IMR-90 (cell line): ENCODE measurements at regions not wholly inside any gene's neighbourhood (a gene's known extent, or its start where the extent isn't known, plus 50 kb on each side); places are given as distances from the start of the nearest gene placed in this dataset.

Experiments
- ATAC-seq: fragments of 200-7000 bp; cut with Tn5 transposase; 2 replicates; pipeline ENCODE4 v1.9.1; 2020; ENCODE audit warnings: low read depth, mild to moderate bottlenecking, moderate library complexity
- BruUV-seq: library from RNA; stranded (reverse); fragments of 400-500 nt; replicated peaks from 2 replicates; lab custom pipeline; 2021; lab: Mats Ljungman, UMichigan
- CTCF ChIA-PET: fragments of 300-600 bp; formaldehyde crosslinking; extraction: SDS; loops from one replicate; lab custom pipeline; 2021; ENCODE audit warnings: antibody characterized with exemption; lab: Yijun Ruan, JAX
- POLR2A ChIA-PET: fragments of 300-600 bp; sonication (Branson Sonifier 250); formaldehyde crosslinking; loops from one replicate; lab custom pipeline; 2022; ENCODE audit warnings: antibody characterized with exemption; ENCODE audit not compliant: unreplicated experiment; lab: Charles Lee
- DNase-seq: peaks from one replicate; pipeline ENCODE4 v3.0.0; 2013
- H2AFZ ChIP-seq: replicated peaks from 2 replicates; pipeline ENCODE3; 2013; ENCODE audit warnings: low read length, mild to moderate bottlenecking; ENCODE audit not compliant: poor library complexity
- H2AK5ac ChIP-seq: 2 replicates; pipeline ENCODE4 v1.6.1; 2013; ENCODE audit warnings: low read depth, low read length, inconsistent platforms
- H2AK9ac ChIP-seq: replicated peaks from 2 replicates; pipeline ENCODE3; 2013; ENCODE audit warnings: mild to moderate bottlenecking, low read depth, low read length, moderate library complexity; ENCODE audit not compliant: poor library complexity
- H2BK120ac ChIP-seq: 2 replicates; pipeline ENCODE4 v1.6.1; 2013; ENCODE audit warnings: low read depth, low read length, inconsistent platforms
- H2BK15ac ChIP-seq: 3 replicates; pipeline ENCODE4 v1.6.1; 2013; ENCODE audit warnings: low read depth, low read length, inconsistent platforms
- H2BK20ac ChIP-seq: 2 replicates; pipeline ENCODE4 v1.6.1; 2013; ENCODE audit warnings: low read depth, mild to moderate bottlenecking, inconsistent platforms, low read length, moderate library complexity
- H2BK5ac ChIP-seq: 2 replicates; pipeline ENCODE4 v1.6.1; 2013; ENCODE audit warnings: mild to moderate bottlenecking, low read depth, low read length, inconsistent platforms; ENCODE audit not compliant: poor library complexity, severe bottlenecking
- H3K14ac ChIP-seq: replicated peaks from 2 replicates; pipeline ENCODE4 v1.6.1; 2013; ENCODE audit warnings: low read depth, low read length, inconsistent platforms
- H3K18ac ChIP-seq: 2 replicates; pipeline ENCODE4 v1.6.1; 2013; ENCODE audit warnings: low read depth, low read length, control low read depth
- H3K23ac ChIP-seq: 2 replicates; pipeline ENCODE4 v1.6.1; 2013; ENCODE audit warnings: low read depth, low read length, inconsistent platforms
- H3K27ac ChIP-seq: 2 replicates; pipeline ENCODE4 v1.5.1; 2013; ENCODE audit warnings: mild to moderate bottlenecking, control low read depth, low read length; ENCODE audit not compliant: insufficient read depth
- H3K27me3 ChIP-seq: 2 replicates; pipeline ENCODE4 v1.6.1; 2013; ENCODE audit warnings: low read length; ENCODE audit not compliant: control insufficient read depth, insufficient read depth
- H3K36me3 ChIP-seq: 2 replicates; pipeline ENCODE4 v1.6.1; 2013; ENCODE audit warnings: low read length, mixed read lengths; ENCODE audit not compliant: control insufficient read depth, insufficient read depth
- H3K4ac ChIP-seq: 2 replicates; pipeline ENCODE4 v1.6.1; 2013; ENCODE audit warnings: low read depth, low read length, inconsistent platforms
- H3K4me1 ChIP-seq: 2 replicates; pipeline ENCODE4 v1.6.1; 2013; ENCODE audit warnings: low read length, mixed read lengths; ENCODE audit not compliant: control insufficient read depth, insufficient read depth
- H3K4me2 ChIP-seq: 2 replicates; pipeline ENCODE4 v1.6.1; 2013; ENCODE audit warnings: low read depth, mild to moderate bottlenecking, control low read depth, low read length, moderate library complexity
- H3K4me3 ChIP-seq: 2 replicates; pipeline ENCODE4 v1.5.1; 2013; ENCODE audit warnings: low read depth, mild to moderate bottlenecking, control low read depth, low read length, moderate library complexity; ENCODE audit not compliant: insufficient read depth
- H3K56ac ChIP-seq: 2 replicates; pipeline ENCODE4 v1.6.1; 2013; ENCODE audit warnings: low read length, inconsistent platforms; ENCODE audit not compliant: insufficient read depth; ENCODE audit errors: extremely low read depth
- H3K79me1 ChIP-seq, 2 experiments: 2 replicates each; pipeline ENCODE4 v1.6.1; 2013; ENCODE audit warnings: low read length in 2 of 2, inconsistent platforms in 1 of 2, low read depth in 1 of 2
- H3K9ac ChIP-seq: 2 replicates; pipeline ENCODE4 v1.6.1; 2013; ENCODE audit warnings: low read depth, low read length, control low read depth
- H3K9me1 ChIP-seq: 2 replicates; pipeline ENCODE4 v1.6.1; 2013; ENCODE audit warnings: low read length, inconsistent platforms; ENCODE audit not compliant: insufficient read depth
- H3K9me3 ChIP-seq: 2 replicates; pipeline ENCODE4 v1.6.1; 2013; ENCODE audit warnings: low read length; ENCODE audit not compliant: control insufficient read depth, insufficient read depth
- H4K20me1 ChIP-seq: 2 replicates; pipeline ENCODE4 v1.6.1; 2013; ENCODE audit warnings: low read length, inconsistent platforms; ENCODE audit not compliant: insufficient read depth
- H4K5ac ChIP-seq: 2 replicates; pipeline ENCODE4 v1.6.1; 2013; ENCODE audit warnings: mild to moderate bottlenecking, low read depth, low read length, control low read depth
- H4K8ac ChIP-seq, 2 experiments: 2 replicates each; pipeline ENCODE4 v1.6.1; 2013; ENCODE audit warnings: low read depth in 2 of 2, low read length in 2 of 2, control low read depth in 1 of 2, inconsistent platforms in 1 of 2
- H4K91ac ChIP-seq: 2 replicates; pipeline ENCODE4 v1.6.1; 2013; ENCODE audit warnings: low read depth, low read length, inconsistent platforms; ENCODE audit not compliant: insufficient read depth
- CEBPB ChIP-seq: IDR thresholded peaks from 2 replicates; pipeline ENCODE4 v1.6.1; 2012; ENCODE audit warnings: low read depth, low read length, improper control_type of control experiment
- MAFK ChIP-seq: IDR thresholded peaks from 2 replicates; pipeline ENCODE4 v1.6.1; 2012; ENCODE audit warnings: low read depth, low read length, improper control_type of control experiment
- MAZ ChIP-seq: IDR thresholded peaks from 2 replicates; pipeline ENCODE4 v1.6.1; 2012; ENCODE audit warnings: low read depth, mild to moderate bottlenecking, low read length, improper control_type of control experiment, moderate library complexity, borderline replicate concordance
- MXI1 ChIP-seq: IDR thresholded peaks from 2 replicates; pipeline ENCODE4 v1.6.1; 2012; ENCODE audit warnings: low read depth, mild to moderate bottlenecking, low read length, moderate library complexity, borderline replicate concordance
- RCOR1 ChIP-seq: IDR thresholded peaks from 2 replicates; pipeline ENCODE4 v1.6.1; 2012; ENCODE audit warnings: mild to moderate bottlenecking, low read length, improper control_type of control experiment; ENCODE audit not compliant: insufficient replicate concordance
- RFX5 ChIP-seq: IDR thresholded peaks from 2 replicates; pipeline ENCODE4 v1.8.0; 2012; ENCODE audit warnings: low read depth, mild to moderate bottlenecking, low read length, moderate library complexity
- WGBS, 2 experiments: methylation state at CpG; one replicate each; pipeline versions ENCODE4 v1.1.5 to v1.1.7; 2013; ENCODE audit warnings: missing lambda C conversion rate in 2 of 2; ENCODE audit not compliant: insufficient read length in 1 of 2; ENCODE audit errors: extremely low coverage in 2 of 2; 5-methylcytosine and 5-hydroxymethylcytosine counted together
- dilution Hi-C: fragments of 300-500 bp; cut with HindIII; formaldehyde crosslinking; loops from one replicate; pipeline ENCODE4 v1.14.3; 2018; ENCODE audit warnings: low sequenced_read_pairs; ENCODE audit not compliant: unreplicated experiment
- in situ Hi-C: fragments of 300-500 bp; cut with MboI; formaldehyde crosslinking; loops from 3 replicates; pipeline ENCODE4 v1.14.3; 2019; ENCODE audit warnings: low sequenced_read_pairs, inconsistent platforms, mixed read lengths
- intact Hi-C: fragments of 100-400 bp; cut with micrococcal nuclease; formaldehyde crosslinking; loops from 2 replicates; pipeline ENCODE4 v1.10.0; 2022

DNA sequence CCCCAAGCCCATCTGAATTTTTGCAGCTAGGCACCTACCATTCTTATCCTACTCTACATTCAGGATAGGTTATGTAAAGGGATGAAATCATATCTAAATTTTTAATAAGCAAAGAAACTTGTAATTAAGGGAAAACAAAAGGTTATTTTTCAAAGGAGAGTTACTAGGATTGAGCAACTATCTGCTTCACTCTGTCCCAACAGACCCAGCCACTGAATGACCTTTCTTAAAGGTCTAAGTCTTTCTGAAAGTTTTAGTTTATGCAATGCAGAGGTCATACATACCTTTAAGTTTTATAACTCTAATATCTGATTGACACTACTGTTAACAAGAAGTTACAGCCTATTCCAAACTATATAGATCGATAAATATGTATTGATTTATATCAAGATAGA is 209.2 kb upstream of the CTNNB1 start:
- no peak overlapping the region for H3K14ac ChIP-seq
- WGBS, 2 experiments: no CpG with 5 or more reads among the region's 1 CpG
- in situ Hi-C loops: no loop called here

More for the DNA sequence above, 209.2 kb upstream of the CTNNB1 start:
- ATAC-seq (no peak), DNase-seq (no peak)
- no peaks in the 10 kb centered on the region for H3K4me1 ChIP-seq
- H3K79me1 ChIP-seq: no peaks in the 10 kb centered on the region
- CTCF ChIA-PET: no interaction called here
- BruUV-seq: no TSS peak
- H3K4ac ChIP-seq: no peak overlapping the region
- no peak overlapping the region for H3K4me2 ChIP-seq
- H3K56ac ChIP-seq: no peak overlapping the region
- H2BK15ac ChIP-seq: no peak overlapping the region
- no peak overlapping the region for H2AK9ac ChIP-seq
- TF ChIP-seq CEBPB (no peak), RCOR1 (no peak), MAZ (no peak), RFX5 (no peak), MAFK (no peak), MXI1 (no peak)
- intact Hi-C loops (no loop called here), dilution Hi-C loops (no loop called here)
- H3K36me3 ChIP-seq: no peaks in the 10 kb centered on the region
- H4K5ac ChIP-seq: no peak overlapping the region
- H2BK5ac ChIP-seq: no peak overlapping the region
- H4K8ac ChIP-seq: no peak overlapping the region
- POLR2A ChIA-PET: no interaction called here
- H3K27me3 ChIP-seq: no peaks in the 10 kb centered on the region
- H3K4me3 ChIP-seq: no peak overlapping the region
- no peak overlapping the region for H2AFZ ChIP-seq
- H3K9ac ChIP-seq: no peak overlapping the region
- H3K18ac ChIP-seq: no peak overlapping the region
- no peak overlapping the region for H2BK20ac ChIP-seq
- no peak overlapping the region for H3K23ac ChIP-seq
- H2AK5ac ChIP-seq: no peak overlapping the region
- H3K27ac ChIP-seq: no peak overlapping the region
- no peak overlapping the region for H4K91ac ChIP-seq
- no peak overlapping the region for H2BK120ac ChIP-seq
- H3K9me1 ChIP-seq: no peaks in the 10 kb centered on the region
- H4K20me1 ChIP-seq: no peaks in the 10 kb centered on the region
- H3K9me3 ChIP-seq: no peaks in the 10 kb centered on the region
